Hepatic stellate cell (primary cell): ENCODE measurements at regions not wholly inside any gene's neighbourhood (a gene's known extent, or its start where the extent isn't known, plus 50 kb on each side); places are given as distances from the start of the nearest gene placed in this dataset.

Source experiments
- DNase-seq: peaks from one replicate; pipeline ENCODE4 v3.0.0; 2011; ENCODE audit warnings: low spot score

GRCh38 chr10:118412132-118412760, 70.1 kb upstream of the FAM204A start:
- no peak for DNase-seq

DNA sequence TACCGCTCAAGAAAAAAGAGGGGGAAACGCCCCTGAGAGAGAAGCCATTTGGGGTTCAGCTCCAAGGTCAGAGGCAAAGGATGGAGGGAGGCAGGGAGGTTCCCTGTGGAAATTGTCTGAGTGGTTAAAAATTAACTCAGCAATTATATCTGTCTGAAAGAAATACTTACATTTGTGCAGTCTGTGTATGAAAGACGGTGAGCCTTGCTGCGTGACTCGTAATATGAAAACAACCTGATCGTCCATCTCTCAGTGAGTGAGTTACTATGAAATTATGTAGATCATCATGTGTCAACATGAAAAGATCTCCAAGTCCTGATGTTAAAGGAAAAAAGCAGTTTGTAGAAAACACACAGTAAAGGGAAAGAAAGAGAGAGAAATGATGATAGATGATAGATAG, 67.2 kb upstream of the FAM204A start:
- DNase-seq: no peak

- DNase-seq: no peak
Measured at GRCh38 chr10:118408181-118408580, 66.1 kb upstream of the FAM204A start.

- DNase-seq: no peak
Measured at GRCh38 chr10:118407777-118408176, 65.7 kb upstream of the FAM204A start.

- DNase-seq: no peak
Measured at GRCh38 chr10:118407026-118407425, 64.9 kb upstream of the FAM204A start.

DNA sequence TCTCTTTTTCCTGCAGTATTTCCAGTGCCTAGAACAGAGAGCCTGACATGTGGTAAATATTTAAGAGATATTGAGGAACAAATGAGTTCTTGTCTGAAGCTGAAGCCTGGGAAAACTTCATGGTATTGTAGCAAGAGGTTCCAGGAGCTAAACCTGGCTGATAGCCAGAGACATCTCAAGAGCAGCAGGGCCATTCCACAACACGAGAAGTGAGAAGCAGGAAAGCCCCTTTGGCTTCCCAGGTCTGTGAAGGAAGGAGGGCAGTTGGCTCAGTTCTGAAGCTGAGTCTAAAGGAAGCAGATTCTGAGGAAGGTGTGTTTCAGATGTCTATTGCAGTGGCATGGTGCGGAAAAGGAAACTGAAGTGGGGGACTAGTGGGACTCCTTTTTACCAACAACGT, 63.8 kb upstream of the FAM204A start:
- DNase-seq: no peak

GRCh38 chr10:118403967-118404366, 61.8 kb upstream of the FAM204A start:
- no peak for DNase-seq

- DNase-seq: no peak
Measured at GRCh38 chr10:118401708-118402193, 59.6 kb upstream of the FAM204A start.

- no peak for DNase-seq
Measured at GRCh38 chr10:118397391-118397790, 55.3 kb upstream of the FAM204A start.

- DNase-seq: no peak
Measured at GRCh38 chr10:118395947-118396346, 53.8 kb upstream of the FAM204A start.

- no peak for DNase-seq
Measured at GRCh38 chr10:118394301-118395200, 52.4 kb upstream of the FAM204A start.

GRCh38 chr10:118392761-118393160, 50.6 kb upstream of the FAM204A start:
- DNase-seq: no peak
